ENCODE measurements at regions not wholly inside any gene's neighbourhood (a gene's known extent, or its start where the extent isn't known, plus 50 kb on each side); places are given as distances from the start of the nearest gene placed in this dataset.

- no peak for DNase-seq (ENCODE audit: low read depth in 2 of 2)
Measured at GRCh38 chr18:75681538-75682115, 254.1 kb upstream of the SMIM21 start.

- DNase-seq (ENCODE audit: low read depth in 2 of 2), result no peak
Measured at GRCh38 chr18:75679331-75679730, 251.8 kb upstream of the SMIM21 start.

- peak; percentile 42 to 82 for DNase-seq (ENCODE audit: low read depth in 2 of 2)
Measured at GRCh38 chr18:75678627-75679026, 251.1 kb upstream of the SMIM21 start.

- no peak for DNase-seq (ENCODE audit: low read depth in 2 of 2)
Measured at GRCh38 chr18:75677696-75678455, 250.4 kb upstream of the SMIM21 start.

GRCh38 chr18:75660932-75661331 lies 233.4 kb upstream of the SMIM21 start:
- no peak for DNase-seq (ENCODE audit: low read depth in 2 of 2)

DNA sequence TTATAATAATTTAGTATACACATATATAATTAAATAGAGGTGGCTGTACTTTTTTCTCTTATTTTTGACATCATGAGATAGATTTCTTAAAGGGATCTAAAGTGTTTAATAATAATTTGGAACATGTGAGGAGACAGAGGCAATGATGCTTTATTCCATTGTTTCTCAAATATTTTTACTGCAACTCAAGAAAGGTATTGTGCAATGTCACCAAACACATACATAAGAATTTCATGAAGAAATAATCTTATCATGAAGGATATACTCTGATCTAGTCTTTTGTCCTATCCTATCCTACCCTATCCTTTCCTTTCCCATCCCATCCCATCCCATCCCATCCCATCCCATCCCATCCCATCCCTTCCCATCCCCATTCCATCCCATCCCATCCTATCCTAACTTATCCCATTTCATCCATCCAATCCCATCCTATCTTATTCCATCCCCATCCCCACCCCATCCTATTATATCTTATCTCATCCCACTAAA lies 232.1 kb upstream of the SMIM21 start:
- no peak for DNase-seq (ENCODE audit: low read depth in 2 of 2)

DNA sequence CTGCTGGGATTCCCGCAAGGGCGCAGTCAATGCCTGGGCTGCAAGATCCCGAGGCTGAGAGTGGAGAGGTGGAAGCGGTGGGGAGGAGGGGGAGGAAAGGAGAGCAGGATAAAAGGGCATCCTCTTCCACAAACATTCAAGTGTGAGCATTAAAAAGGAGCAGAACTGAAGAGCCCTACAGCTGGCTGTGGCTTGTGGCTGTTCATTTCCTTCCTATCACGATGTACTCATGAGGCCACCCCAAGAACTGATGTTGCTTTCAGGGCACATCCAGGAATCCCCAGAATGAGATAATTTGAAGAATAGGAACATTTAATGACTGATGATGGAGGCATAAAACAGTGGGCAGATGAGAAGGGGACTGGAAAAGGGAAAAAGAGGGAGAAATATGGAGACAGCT lies 230.8 kb upstream of the SMIM21 start:
- no peak for DNase-seq (ENCODE audit: low read depth in 2 of 2)

DNA sequence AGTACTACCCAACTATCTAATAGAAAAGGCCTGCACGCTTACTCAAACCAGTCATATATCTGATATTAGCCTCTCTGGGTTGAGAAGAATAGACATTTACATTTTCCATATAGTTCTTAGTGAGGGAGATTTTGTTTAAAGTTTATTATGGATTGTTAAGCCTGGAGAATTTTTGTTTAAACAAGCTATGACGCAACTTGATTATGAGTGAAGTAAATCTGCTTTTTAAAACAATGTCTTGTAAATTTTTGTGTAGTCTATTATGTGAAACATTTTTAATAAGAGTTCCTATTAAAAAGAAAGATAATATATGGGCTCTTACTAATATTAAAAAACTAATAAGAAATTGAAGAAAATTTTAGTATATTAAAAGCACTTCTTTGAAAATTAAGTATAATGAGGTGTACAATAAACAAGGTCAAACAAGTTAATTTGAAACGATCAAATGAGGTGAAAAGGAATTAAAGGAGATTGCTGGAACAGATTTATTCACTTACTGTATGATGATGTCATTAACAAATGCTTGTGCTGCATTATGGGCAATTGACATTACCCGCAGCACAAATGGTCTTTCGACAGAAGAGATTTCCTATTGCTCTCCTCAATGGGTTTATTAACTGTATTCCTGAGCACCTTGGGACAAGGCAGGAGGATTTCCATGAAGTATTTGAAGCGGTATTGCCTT lies 229.2 kb upstream of the SMIM21 start:
- DNase-seq (ENCODE audit: low read depth in 2 of 2), result no peak

- DNase-seq (ENCODE audit: low read depth in 2 of 2), result no peak
Measured at GRCh38 chr18:75656035-75656434, 228.5 kb upstream of the SMIM21 start.

DNA sequence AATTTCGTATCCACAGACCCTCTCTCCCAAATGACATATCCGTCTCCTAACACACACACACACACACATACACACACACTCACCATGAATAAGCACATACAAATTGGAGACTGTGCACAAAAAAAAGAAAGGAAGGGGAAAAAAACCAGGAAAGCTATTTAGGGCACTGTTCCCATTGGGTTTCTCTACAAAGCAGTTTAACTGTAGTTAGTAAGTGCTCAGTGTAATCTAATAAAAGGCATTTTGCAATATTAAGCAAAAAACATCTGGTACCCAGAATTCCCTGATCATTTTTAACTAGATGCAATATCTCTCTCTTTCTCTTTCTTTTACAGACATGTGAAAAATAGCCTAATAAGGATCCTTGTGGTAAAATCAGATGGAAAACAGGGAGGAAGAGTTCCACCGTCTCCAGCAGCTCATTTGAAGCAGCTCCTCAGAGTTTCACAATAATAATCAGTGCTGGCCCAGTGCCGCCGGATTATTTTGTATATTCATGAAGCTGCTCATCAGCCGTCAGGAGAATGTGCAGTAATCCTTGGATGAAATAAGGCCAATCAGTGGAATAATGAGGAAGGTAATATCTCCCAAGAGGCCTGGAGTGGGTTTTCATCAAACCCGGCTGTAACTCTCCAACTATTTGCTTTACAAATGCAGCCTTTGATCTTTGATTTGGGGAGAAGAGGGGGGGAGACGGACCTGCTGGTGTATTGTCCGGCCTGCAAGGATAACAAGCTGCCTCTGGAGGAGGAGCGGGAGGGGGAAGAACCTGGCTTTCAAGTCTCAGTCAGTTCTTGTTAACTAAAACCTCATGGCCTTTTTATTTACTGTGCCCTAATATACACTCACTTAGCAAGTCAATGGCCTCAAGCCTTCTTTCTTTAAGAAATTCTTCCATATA lies 227.6 kb upstream of the SMIM21 start:
- no peak for DNase-seq (ENCODE audit: low read depth in 2 of 2)

DNA sequence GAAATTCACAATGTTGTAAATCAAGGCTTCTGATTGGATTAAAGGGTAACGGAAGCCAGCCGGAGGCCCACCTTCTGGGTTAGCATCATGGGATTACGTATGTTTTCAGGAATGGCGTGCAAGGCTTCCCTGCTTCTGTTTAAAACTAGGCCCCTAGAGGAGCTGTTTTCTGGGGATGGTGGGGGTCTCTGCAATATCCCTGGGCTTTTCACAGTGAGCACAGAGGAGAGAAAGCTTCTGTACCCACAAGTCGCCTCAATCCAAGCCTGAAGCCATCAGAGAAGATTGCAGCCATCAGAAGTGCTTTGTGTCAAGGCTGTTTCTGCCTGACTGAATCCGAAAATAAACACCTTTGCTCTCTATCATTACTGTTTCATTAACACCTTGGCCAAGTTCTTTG lies 226.9 kb upstream of the SMIM21 start:
- no peak for DNase-seq (ENCODE audit: low read depth in 2 of 2)

DNA sequence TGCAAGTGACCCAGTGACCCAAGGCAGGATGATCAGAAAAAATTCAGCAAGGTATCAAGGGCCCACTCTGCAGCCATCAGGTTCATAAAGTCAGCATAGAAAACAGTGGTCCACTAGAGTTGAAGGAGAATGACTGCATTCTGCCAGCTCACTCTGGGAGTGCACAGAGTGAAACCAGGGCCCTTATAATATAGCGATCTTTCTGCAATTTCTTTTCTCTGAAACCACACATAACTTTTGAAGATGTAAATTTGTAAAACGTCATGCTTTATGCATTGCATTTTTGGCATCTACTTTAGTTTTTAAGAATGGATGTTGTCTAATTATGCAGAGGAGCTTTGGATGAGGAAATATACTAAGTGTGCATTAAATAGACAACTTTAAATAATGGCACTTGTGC lies 225.0 kb upstream of the SMIM21 start:
- DNase-seq (ENCODE audit: low read depth in 2 of 2), result no peak

DNA sequence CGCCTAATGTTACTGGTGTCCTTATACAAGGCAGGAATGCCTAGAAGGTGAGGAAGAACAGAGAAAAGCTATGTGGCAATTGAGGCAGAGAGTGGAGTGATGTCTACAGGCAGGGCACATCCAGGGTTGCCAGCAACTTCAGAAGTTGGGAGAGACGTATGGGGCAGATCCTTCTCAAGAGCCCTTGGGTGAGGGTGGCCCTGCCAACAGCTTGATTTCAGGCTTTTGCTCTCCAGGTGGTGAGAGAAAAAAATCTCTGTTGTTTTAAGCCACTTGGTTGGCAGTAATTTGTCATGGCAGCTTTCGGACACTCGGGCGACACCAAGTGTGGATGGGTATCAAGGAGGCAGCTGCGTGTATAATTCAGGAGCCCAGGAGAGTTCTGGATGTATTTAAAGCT lies 217.4 kb upstream of the SMIM21 start:
- no peak for DNase-seq (ENCODE audit: low read depth in 2 of 2)

GRCh38 chr18:75643083-75643482 lies 215.6 kb upstream of the SMIM21 start:
- no peak for DNase-seq (ENCODE audit: low read depth in 2 of 2)

GRCh38 chr18:75639472-75639831 lies 211.9 kb upstream of the SMIM21 start:
- peak; percentile 27 to 28 for DNase-seq (ENCODE audit: low read depth in 2 of 2)

DNA sequence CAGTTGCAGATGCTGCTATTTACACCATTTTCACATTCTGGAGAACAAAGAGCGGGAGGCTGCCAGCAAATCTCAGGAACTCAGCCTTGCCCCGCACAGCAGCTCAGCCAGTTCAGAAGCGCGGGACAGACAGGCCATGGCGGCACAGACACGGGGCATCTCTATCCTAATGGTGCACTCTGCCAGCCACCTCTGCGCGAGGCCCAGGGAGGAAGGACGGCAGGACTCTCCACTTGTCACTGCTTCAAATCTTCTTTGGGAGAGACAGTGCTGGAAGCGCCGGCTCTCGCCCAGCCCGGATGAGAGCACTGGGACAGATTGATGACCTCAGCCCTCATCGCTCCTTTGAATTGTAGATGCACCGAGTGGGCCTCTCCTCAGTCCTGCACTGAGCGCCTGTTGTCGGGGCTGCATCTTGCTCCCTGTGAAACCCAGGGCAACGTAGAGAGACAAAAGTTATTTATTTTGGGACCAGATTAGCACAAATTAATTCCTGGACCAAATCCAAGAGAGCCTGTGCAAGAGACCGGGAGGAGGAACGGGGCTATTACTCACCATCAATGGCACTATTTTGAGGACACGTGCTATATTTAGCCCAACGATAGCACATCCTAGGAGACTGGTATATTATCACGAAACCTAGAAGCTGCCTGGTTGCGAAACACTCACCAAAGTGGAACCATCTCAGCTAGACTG lies 211.4 kb upstream of the SMIM21 start:
- peak; percentile 12 to 26 for DNase-seq (ENCODE audit: low read depth in 2 of 2)

DNA sequence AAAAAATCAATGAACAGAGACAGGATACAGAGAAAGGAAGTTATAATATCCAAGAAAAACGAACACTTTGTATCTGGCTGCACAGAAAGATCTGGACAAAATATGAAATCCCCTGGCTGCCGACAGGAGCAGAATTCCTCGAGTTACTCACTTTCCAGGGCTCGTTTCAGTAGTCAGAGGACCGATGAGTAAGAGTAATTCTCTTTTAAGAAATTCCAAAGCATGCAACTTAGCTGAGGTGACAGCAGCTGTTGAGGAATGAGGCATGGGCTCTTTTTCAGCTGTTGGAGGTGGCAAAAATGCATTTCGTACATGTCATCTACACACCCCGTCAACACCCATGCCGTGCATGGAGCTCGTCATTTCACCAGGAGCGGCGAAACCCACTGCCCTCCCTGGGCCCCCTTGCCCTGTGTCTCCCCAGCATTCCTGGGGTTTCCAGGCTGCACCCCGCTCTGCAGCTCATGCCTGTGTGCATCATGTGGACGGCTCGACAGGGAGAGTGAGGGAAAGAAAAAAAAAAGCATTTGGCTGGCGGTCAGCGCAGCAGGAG lies 210.8 kb upstream of the SMIM21 start:
- DNase-seq (ENCODE audit: low read depth in 2 of 2), result peak; percentile 20 to 32

DNA sequence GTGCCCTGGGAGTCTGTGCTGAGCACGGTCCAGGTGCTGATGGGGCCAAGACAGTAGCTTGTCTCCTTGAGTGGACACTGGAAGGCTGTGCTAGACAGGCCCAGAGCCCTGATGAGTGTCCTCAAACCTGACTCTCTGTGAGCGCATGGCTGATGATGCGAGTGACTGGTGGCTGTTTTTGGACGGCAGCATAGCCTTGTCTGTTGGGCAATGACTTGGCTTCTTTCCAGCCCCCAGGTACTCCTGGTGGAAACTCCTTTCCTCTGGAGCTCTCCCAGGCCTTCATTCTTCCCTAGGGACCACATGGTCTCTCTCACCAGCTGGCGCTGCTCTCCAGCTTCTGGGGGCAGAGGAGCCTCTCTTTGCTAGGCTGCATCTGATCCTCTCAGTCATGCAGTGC lies 207.6 kb upstream of the SMIM21 start:
- DNase-seq (ENCODE audit: low read depth in 2 of 2), result no peak

DNA sequence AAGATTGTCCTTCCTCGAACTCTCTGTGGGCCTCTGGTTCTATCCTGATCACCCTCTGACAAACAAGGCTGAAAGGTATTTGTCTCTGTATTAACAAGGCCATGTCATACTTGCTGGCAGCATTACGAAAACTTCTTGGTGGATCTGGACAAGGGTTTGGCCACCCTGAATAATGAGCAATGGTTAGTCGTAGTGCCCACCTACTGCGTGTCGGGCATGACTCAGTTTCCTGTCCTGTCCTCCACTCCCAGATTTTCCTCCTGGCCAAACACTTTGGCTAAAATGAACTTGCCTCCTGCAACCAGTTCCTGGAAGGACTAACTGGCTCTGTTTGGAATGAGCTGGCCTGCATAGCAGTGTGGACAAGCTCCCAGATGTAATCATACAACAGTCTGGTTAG lies 198.5 kb upstream of the SMIM21 start:
- DNase-seq (ENCODE audit: low read depth in 2 of 2), result no peak

DNA sequence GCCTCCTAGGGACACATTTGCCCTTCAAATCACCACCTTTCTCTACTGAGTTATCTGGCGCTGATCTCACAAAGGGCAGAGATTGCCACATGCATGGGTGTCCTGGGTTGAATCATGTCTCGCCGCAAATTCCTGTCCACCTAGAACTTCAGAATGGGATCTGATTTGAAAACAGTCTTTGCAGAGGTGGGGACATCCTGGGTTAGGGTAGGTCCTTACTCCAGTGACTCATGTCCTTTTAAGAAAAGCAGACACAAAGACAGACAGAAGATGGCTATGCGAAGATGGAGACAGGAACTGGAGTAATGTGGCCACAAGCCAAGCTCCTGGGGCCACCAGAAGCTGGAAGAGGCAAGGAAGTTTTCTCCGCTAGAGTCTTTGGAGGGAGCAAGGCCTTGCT lies 197.4 kb upstream of the SMIM21 start:
- no peak for DNase-seq (ENCODE audit: low read depth in 2 of 2)

DNA sequence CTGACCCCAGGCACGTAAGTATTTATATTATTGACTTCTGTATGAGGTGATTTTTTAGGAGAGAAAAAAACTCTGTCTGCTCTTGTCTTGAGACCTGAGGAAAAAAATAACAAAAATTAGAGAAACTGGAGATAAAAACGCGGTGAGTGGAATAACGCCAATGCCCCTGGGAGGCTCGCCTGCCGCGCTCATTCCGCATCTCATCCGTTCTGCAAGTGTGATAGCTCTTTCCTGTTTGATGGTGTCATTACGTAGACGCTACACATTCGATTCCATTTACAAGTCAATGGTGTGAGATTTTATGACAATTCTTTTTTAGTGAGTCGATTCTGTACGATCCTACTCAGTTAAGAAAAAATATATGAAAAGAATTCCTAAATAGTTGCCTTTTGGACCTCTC lies 194.3 kb upstream of the SMIM21 start:
- no peak for DNase-seq (ENCODE audit: low read depth in 2 of 2)

Data from dermis microvascular lymphatic vessel endothelial cell (primary cell).